Thyroid gland (tissue), 4 donors: ENCODE measurements at regions not wholly inside any gene's neighbourhood (a gene's known extent, or its start where the extent isn't known, plus 50 kb on each side); places are given as distances from the start of the nearest gene placed in this dataset.

Experiments
- POLR2A ChIP-seq, 2 donors: fragments of 450-650 bp; IDR thresholded peaks; one replicate each; pipeline ENCODE4 v1.6.1; 2017; ENCODE audit warnings: antibody characterized with exemption in 2 of 2, mild to moderate bottlenecking in 2 of 2, moderate library complexity in 1 of 2
- TF ChIP-seq, protein P1 (sequence below), 6 experiments: fragments of 200-600 bp in 3 of 6; fragments of 450-650 bp in 3 of 6; sonication (generic) in 3 of 6; IDR thresholded peaks; one replicate each; pipeline ENCODE4 v1.5.1; 2016 to 2019; ENCODE audit warnings: antibody characterized with exemption in 6 of 6, mild to moderate bottlenecking in 2 of 6, inconsistent platforms in 1 of 6, moderate library complexity in 1 of 6

DNA sequence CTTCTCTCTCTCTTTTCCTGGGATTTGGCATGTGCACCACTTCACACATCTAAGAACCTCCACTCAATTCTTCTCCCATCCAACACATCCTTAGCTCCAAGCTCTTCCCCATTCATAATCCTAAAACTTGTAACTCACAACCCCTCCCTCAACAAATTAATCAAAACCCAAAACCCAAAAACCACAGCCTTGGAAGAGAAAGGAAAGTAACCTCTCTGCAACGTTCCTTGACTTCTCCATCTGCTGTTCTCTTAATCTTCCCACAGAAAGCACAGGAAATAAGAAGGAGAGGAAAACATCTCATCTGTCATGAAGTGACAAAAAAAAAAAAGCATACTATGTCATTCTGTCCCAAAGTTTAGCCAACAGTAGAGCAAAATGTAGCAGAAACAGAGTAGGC, 66.2 kb downstream of the DRD1 start:
- TF ChIP-seq, protein P1, sequence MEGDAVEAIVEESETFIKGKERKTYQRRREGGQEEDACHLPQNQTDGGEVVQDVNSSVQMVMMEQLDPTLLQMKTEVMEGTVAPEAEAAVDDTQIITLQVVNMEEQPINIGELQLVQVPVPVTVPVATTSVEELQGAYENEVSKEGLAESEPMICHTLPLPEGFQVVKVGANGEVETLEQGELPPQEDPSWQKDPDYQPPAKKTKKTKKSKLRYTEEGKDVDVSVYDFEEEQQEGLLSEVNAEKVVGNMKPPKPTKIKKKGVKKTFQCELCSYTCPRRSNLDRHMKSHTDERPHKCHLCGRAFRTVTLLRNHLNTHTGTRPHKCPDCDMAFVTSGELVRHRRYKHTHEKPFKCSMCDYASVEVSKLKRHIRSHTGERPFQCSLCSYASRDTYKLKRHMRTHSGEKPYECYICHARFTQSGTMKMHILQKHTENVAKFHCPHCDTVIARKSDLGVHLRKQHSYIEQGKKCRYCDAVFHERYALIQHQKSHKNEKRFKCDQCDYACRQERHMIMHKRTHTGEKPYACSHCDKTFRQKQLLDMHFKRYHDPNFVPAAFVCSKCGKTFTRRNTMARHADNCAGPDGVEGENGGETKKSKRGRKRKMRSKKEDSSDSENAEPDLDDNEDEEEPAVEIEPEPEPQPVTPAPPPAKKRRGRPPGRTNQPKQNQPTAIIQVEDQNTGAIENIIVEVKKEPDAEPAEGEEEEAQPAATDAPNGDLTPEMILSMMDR (IDR thresholded peaks at IDR 0.05): no peak
- TF ChIP-seq POLR2A (IDR thresholded peaks at IDR 0.05): no peak
